H1 (cell line): ENCODE measurements at regions not wholly inside any gene's neighbourhood (a gene's known extent, or its start where the extent isn't known, plus 50 kb on each side); places are given as distances from the start of the nearest gene placed in this dataset.

ENCODE experiments used
- CTCF ChIA-PET: fragments of 300-600 bp; sonication (Branson Sonifier 250); formaldehyde crosslinking; loops from one replicate; lab custom pipeline; 2021; ENCODE audit not compliant: partially characterized antibody; lab: Charles Lee
- POLR2A ChIA-PET: fragments of 300-600 bp; sonication (Branson Sonifier 250); formaldehyde crosslinking; loops from one replicate; lab custom pipeline; 2021; ENCODE audit warnings: inconsistent platforms; ENCODE audit not compliant: partially characterized antibody; lab: Charles Lee
- DNase-seq, 2 experiments: peaks; one replicate each; pipeline versions ENCODE4 v3.0.0 to v3.0.0-alpha.2; 2010 to 2022; ENCODE audit warnings: low spot score in 2 of 2, low read depth in 1 of 2, mixed read lengths in 1 of 2
- FAIRE-seq: peaks from 2 replicates; lab custom pipeline; 2011; peaks lifted over from hg19 to GRCh38; lab: Jason Lieb, UNC
- H2AFZ ChIP-seq: 2 replicates; pipeline ENCODE4 v1.8.1; 2012; ENCODE audit warnings: low read length, inconsistent platforms
- H2AK5ac ChIP-seq: 2 replicates; pipeline ENCODE4 v1.6.1; 2013; ENCODE audit warnings: low read depth, low read length
- H2BK120ac ChIP-seq: replicated peaks from 2 replicates; pipeline ENCODE3; 2013; ENCODE audit warnings: low read depth, low read length, inconsistent platforms
- H2BK12ac ChIP-seq: 2 replicates; pipeline ENCODE4 v1.6.1; 2013; ENCODE audit warnings: low read depth, low read length
- H2BK15ac ChIP-seq: 2 replicates; pipeline ENCODE4 v1.6.1; 2013; ENCODE audit warnings: low read length
- H2BK20ac ChIP-seq: 2 replicates; pipeline ENCODE4 v1.6.1; 2013; ENCODE audit warnings: low read length
- H2BK5ac ChIP-seq: 2 replicates; pipeline ENCODE4 v1.6.1; 2013; ENCODE audit warnings: low read depth, low read length
- H3K14ac ChIP-seq: 2 replicates; pipeline ENCODE4 v1.6.1; 2013; ENCODE audit warnings: inconsistent platforms; ENCODE audit not compliant: insufficient read length
- H3K18ac ChIP-seq: 2 replicates; pipeline ENCODE4 v1.6.1; 2013; ENCODE audit warnings: low read length; ENCODE audit errors: extremely low read depth
- H3K23ac ChIP-seq: 2 replicates; pipeline ENCODE4 v1.6.1; 2013; ENCODE audit warnings: inconsistent platforms; ENCODE audit not compliant: insufficient read length
- H3K23me2 ChIP-seq: 2 replicates; pipeline ENCODE4 v1.6.1; 2013; ENCODE audit warnings: low read depth, low read length
- H3K27ac ChIP-seq: 2 replicates; pipeline ENCODE4 v1.6.1; 2011; ENCODE audit warnings: low read depth, low read length, inconsistent platforms
- H3K27me3 ChIP-seq, 4 experiments: replicated peaks in 1 of 4; 1 replicate in 1 of 4; 2 replicates in 3 of 4; pipeline versions ENCODE4 v1.6.1 to v1.8.1; 2011 to 2013; ENCODE audit warnings: low read length in 3 of 4, mild to moderate bottlenecking in 3 of 4, inconsistent platforms in 2 of 4, mixed read lengths in 2 of 4, moderate library complexity in 1 of 4; ENCODE audit not compliant: control insufficient read depth in 3 of 4, insufficient read depth in 3 of 4; ENCODE audit errors: extremely low read depth in 1 of 4
- H3K36me3 ChIP-seq, 4 experiments: 2 replicates each; pipeline versions ENCODE4 v1.6.1 to v1.8.1; 2011 to 2013; ENCODE audit warnings: mild to moderate bottlenecking in 4 of 4, low read length in 3 of 4, moderate library complexity in 2 of 4, control low read depth in 1 of 4, inconsistent platforms in 1 of 4; ENCODE audit not compliant: insufficient read depth in 4 of 4, control insufficient read depth in 2 of 4
- H3K4ac ChIP-seq: replicated peaks from 2 replicates; pipeline ENCODE3; 2013; ENCODE audit warnings: low read length, low read depth, mixed read lengths, inconsistent platforms; ENCODE audit not compliant: insufficient read length
- H3K4me1 ChIP-seq, 4 experiments: replicated peaks in 1 of 4; 1 replicate in 1 of 4; 2 replicates in 3 of 4; pipeline versions ENCODE4 v1.6.1 to v1.8.1; 2011 to 2013; ENCODE audit warnings: low read length in 3 of 4, inconsistent platforms in 2 of 4, mixed read lengths in 1 of 4; ENCODE audit not compliant: insufficient read depth in 4 of 4, control insufficient read depth in 3 of 4
- H3K4me2 ChIP-seq, 2 experiments: 2 replicates each; pipeline versions ENCODE4 v1.6.1 to v1.8.1; 2011 to 2013; ENCODE audit warnings: low read depth in 2 of 2, low read length in 2 of 2, control low read depth in 1 of 2, inconsistent platforms in 1 of 2, mild to moderate bottlenecking in 1 of 2; ENCODE audit not compliant: insufficient read depth in 1 of 2
- H3K4me3 ChIP-seq, 4 experiments: fragments of 200-600, 300-600 bp in 1 of 4; sonication (generic), shearing (Covaris generic), sonication (Bioruptor Twin) in 1 of 4; 2 replicates each; pipeline versions ENCODE4 v1.5.1 to v1.8.1; 2011 to 2016; ENCODE audit warnings: low read length in 4 of 4, low read depth in 3 of 4, control low read depth in 2 of 4, inconsistent platforms in 2 of 4, mild to moderate bottlenecking in 2 of 4, mixed read lengths in 1 of 4, moderate library complexity in 1 of 4; ENCODE audit not compliant: insufficient read depth in 2 of 4; ENCODE audit errors: extremely low read depth in 1 of 4
- H3K56ac ChIP-seq: replicated peaks from 2 replicates; pipeline ENCODE3; 2013; ENCODE audit warnings: low read depth, mild to moderate bottlenecking, mixed read lengths, low read length, inconsistent platforms; ENCODE audit not compliant: insufficient read length
- H3K79me1 ChIP-seq: 2 replicates; pipeline ENCODE4 v1.6.1; 2013; ENCODE audit warnings: low read depth, low read length, control low read depth
- H3K79me2 ChIP-seq, 2 experiments: 2 replicates each; pipeline versions ENCODE4 v1.6.1 to v1.8.1; 2012 to 2013; ENCODE audit warnings: low read length in 2 of 2, mild to moderate bottlenecking in 2 of 2, inconsistent platforms in 1 of 2; ENCODE audit not compliant: insufficient read depth in 2 of 2, control insufficient read depth in 1 of 2
- H3K9ac ChIP-seq, 4 experiments: replicated peaks in 1 of 4; 1 replicate in 1 of 4; 2 replicates in 3 of 4; pipeline versions ENCODE4 v1.6.1 to v1.8.1; 2011 to 2013; ENCODE audit warnings: low read depth in 3 of 4, low read length in 3 of 4, control low read depth in 2 of 4, mild to moderate bottlenecking in 2 of 4, moderate library complexity in 2 of 4, inconsistent platforms in 1 of 4; ENCODE audit errors: extremely low read depth in 1 of 4
- H3K9me3 ChIP-seq, 2 experiments: 2 replicates each; pipeline versions ENCODE4 v1.6.1 to v1.8.1; 2012 to 2013; ENCODE audit warnings: mild to moderate bottlenecking in 2 of 2, moderate library complexity in 2 of 2, control low read depth in 1 of 2, inconsistent platforms in 1 of 2, low read depth in 1 of 2, low read length in 1 of 2, mixed read lengths in 1 of 2; ENCODE audit not compliant: insufficient read depth in 2 of 2
- H4K20me1 ChIP-seq, 2 experiments: replicated peaks in 1 of 2; 2 replicates each; pipeline versions ENCODE3 to v1.8.1; 2011 to 2013; ENCODE audit warnings: inconsistent platforms in 2 of 2, low read length in 2 of 2, mild to moderate bottlenecking in 1 of 2; ENCODE audit not compliant: insufficient read depth in 2 of 2, control insufficient read depth in 1 of 2
- H4K5ac ChIP-seq: 2 replicates; pipeline ENCODE4 v1.6.1; 2013; ENCODE audit warnings: low read length, low read depth, mixed read lengths, inconsistent platforms; ENCODE audit not compliant: insufficient read length
- H4K8ac ChIP-seq: 2 replicates; pipeline ENCODE4 v1.8.0; 2013; ENCODE audit warnings: mild to moderate bottlenecking, moderate library complexity, low read length, inconsistent platforms; ENCODE audit not compliant: insufficient read depth; ENCODE audit errors: extremely low read depth
- H4K91ac ChIP-seq: replicated peaks from 2 replicates; pipeline ENCODE3; 2013; ENCODE audit warnings: low read length, mixed read lengths, inconsistent platforms; ENCODE audit not compliant: insufficient read length
- CBX8 ChIP-seq: fragments of 300-800, 300-1000 bp; sonication (generic); IDR thresholded peaks from 2 replicates; pipeline ENCODE4 v1.7.1; 2016; ENCODE audit warnings: low read depth, low read length, borderline replicate concordance
- CHD1 ChIP-seq: IDR thresholded peaks from 2 replicates; pipeline ENCODE4 v1.6.1; 2012; ENCODE audit warnings: low read depth, low read length, improper control_type of control experiment
- JUND ChIP-seq: IDR thresholded peaks from 2 replicates; pipeline ENCODE4 v1.6.1; 2011; ENCODE audit warnings: mild to moderate bottlenecking, improper control_type of control experiment, low read length
- KDM1A ChIP-seq: fragments of 200-600, 300-600 bp; sonication (generic); IDR thresholded peaks from 2 replicates; pipeline ENCODE4 v1.7.1; 2016; ENCODE audit warnings: mild to moderate bottlenecking, low read length, borderline replicate concordance
- KDM4A ChIP-seq: IDR thresholded peaks from one replicate; pipeline ENCODE4 v1.7.1; 2012; ENCODE audit warnings: low read depth, mild to moderate bottlenecking, moderate library complexity, low read length, inconsistent platforms; ENCODE audit not compliant: severe bottlenecking
- MAFK ChIP-seq: IDR thresholded peaks from 2 replicates; pipeline ENCODE4 v1.6.1; 2012; ENCODE audit warnings: low read depth, mild to moderate bottlenecking, improper control_type of control experiment, low read length
- MAX ChIP-seq: IDR thresholded peaks from 2 replicates; pipeline ENCODE4 v1.6.1; 2012; ENCODE audit warnings: inconsistent platforms
- RBBP5 ChIP-seq: IDR thresholded peaks from 2 replicates; pipeline ENCODE4 v1.7.1; 2012; ENCODE audit warnings: low read depth, mild to moderate bottlenecking, inconsistent platforms, low read length, moderate library complexity, borderline replicate concordance
- SIX5 ChIP-seq: IDR thresholded peaks from 2 replicates; pipeline ENCODE4 v1.6.1; 2011; ENCODE audit warnings: mild to moderate bottlenecking, low read depth, low read length
- SUZ12 ChIP-seq: fragments of 200-600 bp; sonication (generic); IDR thresholded peaks from 2 replicates; pipeline ENCODE4 v1.6.1; 2012; ENCODE audit warnings: mild to moderate bottlenecking, inconsistent platforms, low read length, moderate library complexity, mixed read lengths
- TEAD4 ChIP-seq: IDR thresholded peaks from 2 replicates; pipeline ENCODE4 v1.6.1; 2012; ENCODE audit warnings: low read depth, low read length, inconsistent platforms, mixed read lengths
- USF2 ChIP-seq: IDR thresholded peaks from 2 replicates; pipeline ENCODE4 v1.6.1; 2011; ENCODE audit warnings: low read length, improper control_type of control experiment
- YY1 ChIP-seq: IDR thresholded peaks from 2 replicates; pipeline ENCODE4 v1.6.1; 2011; ENCODE audit warnings: low read depth, mild to moderate bottlenecking, low read length
- WGBS, 2 experiments: shearing (Covaris generic) in 1 of 2; methylation state at CpG; one replicate each; pipeline versions ENCODE4 v1.1.6 to v1.1.7; 2013 to 2015; ENCODE audit warnings: low lambda C conversion rate in 2 of 2, mixed read lengths in 2 of 2, inconsistent platforms in 1 of 2, low coverage in 1 of 2, missing lambda C conversion rate in 1 of 2; ENCODE audit not compliant: insufficient replicate concordance in 2 of 2, insufficient coverage in 1 of 2, insufficient read length in 1 of 2; ENCODE audit errors: extremely low coverage in 1 of 2, missing lambda C conversion rate in 1 of 2; 5-methylcytosine and 5-hydroxymethylcytosine counted together

GRCh38 chr2:184004948-184005672, 593.2 kb upstream of the ZNF804A start:
- Histone ChIP-seq H2BK120ac (no peak overlapping the region), H3K56ac (no peak overlapping the region), H3K4ac (no peak overlapping the region), H3K4me1 (no peaks in the 10 kb centered on the region), H3K4me3 (no peak overlapping the region), H3K79me2 (no peaks in the 10 kb centered on the region), H2AFZ (no peak overlapping the region), H3K18ac (no peak overlapping the region), H3K9me3 (no peaks in the 10 kb centered on the region), H4K20me1 (no peaks in the 10 kb centered on the region), H3K27ac (no peak overlapping the region), H3K27me3 (no peaks in the 10 kb centered on the region), H3K14ac (no peak overlapping the region), H3K79me1 (no peaks in the 10 kb centered on the region), H4K91ac (no peak overlapping the region), H3K36me3 (no peaks in the 10 kb centered on the region), H2BK5ac (no peak overlapping the region), H4K8ac (no peak overlapping the region), H2BK20ac (no peak overlapping the region), H3K4me2 (no peak overlapping the region), H2BK15ac (no peak overlapping the region), H4K5ac (no peak overlapping the region), H2AK5ac (no peak overlapping the region), H3K23ac (no peak overlapping the region), H2BK12ac (no peak overlapping the region), H3K9ac (no peak overlapping the region), H3K23me2 (no peaks in the 10 kb centered on the region)
- DNase-seq (no peak), FAIRE-seq (no peak)
- POLR2A ChIA-PET = no interaction called here
- CTCF ChIA-PET = interaction anchor here (0.6 kb wide), 1 partner anchor 350 kb away, joined by 3 read pairs; no protein-coding TSS in a partner anchor
- WGBS, 2 experiments = 91% methylated on average over 2 of the region's 2 CpGs; no CpG with 5 or more reads in 1 of the 2 experiments
- TF ChIP-seq CBX8 (no peak), KDM1A (no peak), USF2 (no peak), TEAD4 (no peak), SUZ12 (no peak), MAFK (no peak), RBBP5 (no peak), MAX (no peak), JUND (no peak), CHD1 (no peak), YY1 (no peak), KDM4A (no peak), SIX5 (no peak)
